Suprapubic skin (tissue), 4 donors: ENCODE measurements at regions not wholly inside any gene's neighbourhood (a gene's known extent, or its start where the extent isn't known, plus 50 kb on each side); places are given as distances from the start of the nearest gene placed in this dataset.

ENCODE experiments used
- DNase-seq, 2 donors: peaks; one replicate each; pipeline ENCODE4 v3.0.0-alpha.2; 2019; ENCODE audit warnings: low spot score in 2 of 2
- H3K27ac ChIP-seq: fragments of 200-600 bp; sonication (generic); one replicate; pipeline ENCODE4 v1.5.1; 2019
- H3K27me3 ChIP-seq: fragments of 200-600 bp; sonication (generic); one replicate; pipeline ENCODE4 v1.5.1; 2019
- H3K36me3 ChIP-seq: fragments of 200-600 bp; sonication (generic); one replicate; pipeline ENCODE4 v1.5.1; 2019
- H3K4me1 ChIP-seq: fragments of 200-600 bp; sonication (generic); one replicate; pipeline ENCODE4 v1.5.1; 2019
- H3K4me3 ChIP-seq: fragments of 200-600 bp; sonication (generic); one replicate; pipeline ENCODE4 v1.5.1; 2019; ENCODE audit warnings: mild to moderate bottlenecking
- H3K9me3 ChIP-seq: fragments of 200-600 bp; sonication (generic); one replicate; pipeline ENCODE4 v1.5.1; 2019
- CTCF ChIP-seq, 2 donors: fragments of 200-600 bp in 1 of 2; fragments of 450-650 bp in 1 of 2; sonication (generic) in 1 of 2; IDR thresholded peaks; one replicate each; pipeline ENCODE4 v1.5.1; 2016 to 2019; ENCODE audit warnings: antibody characterized with exemption in 2 of 2, mild to moderate bottlenecking in 1 of 2, moderate library complexity in 1 of 2
- EP300 ChIP-seq: sonication (generic); formaldehyde crosslinking; IDR thresholded peaks from one replicate; pipeline ENCODE4 v1.6.1; 2017; ENCODE audit warnings: antibody characterized with exemption
- POLR2A ChIP-seq, 2 donors: fragments of 450-650 bp; IDR thresholded peaks; one replicate each; pipeline ENCODE4 v1.6.1; 2017; ENCODE audit warnings: antibody characterized with exemption in 2 of 2, mild to moderate bottlenecking in 2 of 2, moderate library complexity in 2 of 2
- POLR2AphosphoS5 ChIP-seq, 3 donors: sonication (generic); formaldehyde crosslinking; IDR thresholded peaks; one replicate each; pipeline ENCODE4 v1.6.1; 2017; ENCODE audit warnings: antibody characterized with exemption in 3 of 3
- WGBS: methylation state at CpG from one replicate; pipeline ENCODE4 v1.1.5; 2018; 5-methylcytosine and 5-hydroxymethylcytosine counted together

GRCh38 chr7:18145160-18145559 lies 117.5 kb upstream of the PRPS1L1 start:
- no peak overlapping the region for H3K27ac ChIP-seq
- no peaks in the 10 kb centered on the region for H3K4me1 ChIP-seq
- TF ChIP-seq POLR2AphosphoS5 (IDR thresholded peaks at IDR 0.05) (no peak), EP300 (no peak), CTCF (IDR thresholded peaks at IDR 0.05) (no peak), POLR2A (IDR thresholded peaks at IDR 0.05) (no peak)
- no peaks in the 10 kb centered on the region for H3K27me3 ChIP-seq
- no peak overlapping the region for H3K4me3 ChIP-seq
- no peaks in the 10 kb centered on the region for H3K9me3 ChIP-seq
- no peaks in the 10 kb centered on the region for H3K36me3 ChIP-seq
- DNase-seq, result no peak

- 86% methylated on average over 1 of the region's 1 CpG for WGBS
- no peak for DNase-seq
- Histone ChIP-seq H3K4me1 (no peaks in the 10 kb centered on the region), H3K27me3 (no peaks in the 10 kb centered on the region), H3K36me3 (no peaks in the 10 kb centered on the region), H3K27ac (no peak overlapping the region), H3K9me3 (no peaks in the 10 kb centered on the region), H3K4me3 (no peak overlapping the region)
- TF ChIP-seq CTCF (IDR thresholded peaks at IDR 0.05) (no peak), EP300 (no peak), POLR2A (IDR thresholded peaks at IDR 0.05) (no peak), POLR2AphosphoS5 (IDR thresholded peaks at IDR 0.05) (no peak)
Measured at GRCh38 chr7:18151422-18151821, 123.8 kb upstream of the PRPS1L1 start.

GRCh38 chr7:18153183-18153748 lies 125.6 kb upstream of the PRPS1L1 start:
- TF ChIP-seq EP300 (no peak), POLR2A (IDR thresholded peaks at IDR 0.05) (no peak), CTCF (IDR thresholded peaks at IDR 0.05) (no peak), POLR2AphosphoS5 (IDR thresholded peaks at IDR 0.05) (no peak)
- no peaks in the 10 kb centered on the region for H3K27me3 ChIP-seq
- WGBS, result 93% methylated on average over 6 of the region's 6 CpGs
- DNase-seq, result no peak
- H3K4me3 ChIP-seq, result no peak overlapping the region
- H3K36me3 ChIP-seq, result no peaks in the 10 kb centered on the region
- H3K4me1 ChIP-seq, result no peaks in the 10 kb centered on the region
- H3K27ac ChIP-seq, result no peak overlapping the region
- H3K9me3 ChIP-seq, result no peaks in the 10 kb centered on the region

GRCh38 chr7:18154726-18155125 lies 127.1 kb upstream of the PRPS1L1 start:
- no peaks in the 10 kb centered on the region for H3K27me3 ChIP-seq
- no peaks in the 10 kb centered on the region for H3K36me3 ChIP-seq
- WGBS, result 82% methylated on average over 5 of the region's 5 CpGs
- no peak overlapping the region for H3K27ac ChIP-seq
- DNase-seq, result no peak
- no peaks in the 10 kb centered on the region for H3K4me1 ChIP-seq
- TF ChIP-seq EP300, result no peak
- no peak for TF ChIP-seq POLR2AphosphoS5 (IDR thresholded peaks at IDR 0.05)
- TF ChIP-seq POLR2A (IDR thresholded peaks at IDR 0.05), result no peak
- TF ChIP-seq CTCF (IDR thresholded peaks at IDR 0.05), result no peak
- H3K4me3 ChIP-seq, result no peak overlapping the region
- H3K9me3 ChIP-seq, result no peaks in the 10 kb centered on the region

- no peak for DNase-seq
- WGBS, result 96% methylated on average over 1 of the region's 1 CpG
Measured at GRCh38 chr7:18157233-18157632, 129.6 kb upstream of the PRPS1L1 start.

GRCh38 chr7:18162657-18163056 lies 135.0 kb upstream of the PRPS1L1 start:
- no peak for TF ChIP-seq POLR2AphosphoS5 (IDR thresholded peaks at IDR 0.05)
- TF ChIP-seq EP300, result no peak
- TF ChIP-seq CTCF (IDR thresholded peaks at IDR 0.05), result no peak
- TF ChIP-seq POLR2A (IDR thresholded peaks at IDR 0.05), result no peak
- WGBS, result 32% methylated on average over 1 of the region's 1 CpG
- H3K9me3 ChIP-seq, result no peaks in the 10 kb centered on the region
- H3K27me3 ChIP-seq, result no peaks in the 10 kb centered on the region
- H3K27ac ChIP-seq, result no peak overlapping the region
- H3K4me1 ChIP-seq, result peaks cover 6% of the 10 kb centered on the region
- H3K36me3 ChIP-seq, result no peaks in the 10 kb centered on the region
- H3K4me3 ChIP-seq, result no peak overlapping the region
- no peak for DNase-seq

More at GRCh38 chr7:18157233-18157632, 129.6 kb upstream of the PRPS1L1 start:
- Histone ChIP-seq H3K27ac (no peak overlapping the region), H3K9me3 (no peaks in the 10 kb centered on the region), H3K27me3 (no peaks in the 10 kb centered on the region), H3K4me1 (no peaks in the 10 kb centered on the region), H3K4me3 (no peak overlapping the region), H3K36me3 (no peaks in the 10 kb centered on the region)
- TF ChIP-seq POLR2A (IDR thresholded peaks at IDR 0.05) (no peak), POLR2AphosphoS5 (IDR thresholded peaks at IDR 0.05) (no peak), EP300 (no peak)
